ENCODE measurements at regions not wholly inside any gene's neighbourhood (a gene's known extent, or its start where the extent isn't known, plus 50 kb on each side); places are given as distances from the start of the nearest gene placed in this dataset.
"Not testable (repeated sequence)": the region's sequence is repeated elsewhere in the genome, so short reads cannot be mapped to it uniquely, and the experiment has no call there.

GRCh38 chr7:92904244-92905131 is 68.1 kb upstream of the CDK6 start:
- DNase-seq (ENCODE audit: insufficient read length, low spot score) (peak; percentile 48), FAIRE-seq (peak; percentile 100)
- no peak; the same call in 1 of the 2 replicates for TF ChIP-seq POLR2A (IDR thresholded peaks at IDR 0.05; ENCODE audit: low read depth, low read length)

GRCh38 chr7:92898798-92899197 is 62.4 kb upstream of the CDK6 start:
- DNase-seq (ENCODE audit: insufficient read length, low spot score), result no peak
- FAIRE-seq, result no peak
- TF ChIP-seq POLR2A (IDR thresholded peaks at IDR 0.05; ENCODE audit: low read depth, low read length), result no peak

GRCh38 chr7:92894857-92895256 is 58.5 kb upstream of the CDK6 start:
- FAIRE-seq; DNase-seq (ENCODE audit: insufficient read length, low spot score): not testable (repeated sequence)

GRCh38 chr7:92889081-92889480 is 52.7 kb upstream of the CDK6 start:
- no peak for TF ChIP-seq POLR2A (IDR thresholded peaks at IDR 0.05; ENCODE audit: low read depth, low read length)
- FAIRE-seq (no peak), DNase-seq (ENCODE audit: insufficient read length, low spot score) (no peak)
